ENCODE measurements at regions not wholly inside any gene's neighbourhood (a gene's known extent, or its start where the extent isn't known, plus 50 kb on each side); places are given as distances from the start of the nearest gene placed in this dataset.
"Not testable (repeated sequence)": the region's sequence is repeated elsewhere in the genome, so short reads cannot be mapped to it uniquely, and the experiment has no call there.

DNA sequence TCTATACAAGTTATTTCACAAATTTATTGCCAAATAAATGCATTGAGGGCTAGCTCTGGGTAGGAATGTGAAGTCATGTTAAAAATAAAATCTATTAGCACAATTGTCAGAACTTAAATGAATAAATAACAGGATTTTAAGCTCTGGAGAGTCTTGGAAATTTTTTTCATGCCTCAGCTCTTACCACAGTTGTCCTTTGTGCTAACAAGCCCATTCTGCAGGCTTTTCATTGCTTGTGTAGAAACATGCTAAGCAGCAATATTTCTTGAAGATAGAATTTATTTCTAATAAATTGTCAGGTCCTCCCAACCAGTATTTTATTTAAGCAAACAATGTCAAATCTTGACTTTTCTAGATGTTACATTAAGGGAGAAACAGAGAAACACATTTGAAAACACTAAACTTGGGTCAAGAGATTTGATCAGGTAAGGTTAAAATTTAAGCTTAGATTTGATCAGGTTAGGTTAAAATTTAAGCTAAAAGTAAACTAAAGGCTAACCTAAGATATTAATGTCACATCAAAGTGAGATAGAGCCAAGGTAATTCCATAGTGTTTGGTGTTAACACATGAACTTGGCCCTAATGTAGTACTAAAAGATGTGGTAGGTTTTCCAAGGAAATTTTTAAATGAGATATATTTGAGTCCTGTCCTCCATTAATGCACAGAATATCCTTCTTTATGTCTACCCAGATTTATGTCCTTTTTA is 179.1 kb upstream of the IL1RAPL1 start:
- no peak overlapping the region for H3K4me3 ChIP-seq
- intact Hi-C loops (cut with DNase I; ENCODE audit: low total_unique reads): no loop called here
- no peaks in the 10 kb centered on the region for H3K27me3 ChIP-seq
- no peaks in the 10 kb centered on the region for H3K4me1 ChIP-seq
- no peaks in the 10 kb centered on the region for H3K36me3 ChIP-seq (ENCODE audit: low read depth, missing control alignments)
- H3K9me3 ChIP-seq: no peaks in the 10 kb centered on the region
- DNase-seq: no peak
- TF ChIP-seq, protein P1, sequence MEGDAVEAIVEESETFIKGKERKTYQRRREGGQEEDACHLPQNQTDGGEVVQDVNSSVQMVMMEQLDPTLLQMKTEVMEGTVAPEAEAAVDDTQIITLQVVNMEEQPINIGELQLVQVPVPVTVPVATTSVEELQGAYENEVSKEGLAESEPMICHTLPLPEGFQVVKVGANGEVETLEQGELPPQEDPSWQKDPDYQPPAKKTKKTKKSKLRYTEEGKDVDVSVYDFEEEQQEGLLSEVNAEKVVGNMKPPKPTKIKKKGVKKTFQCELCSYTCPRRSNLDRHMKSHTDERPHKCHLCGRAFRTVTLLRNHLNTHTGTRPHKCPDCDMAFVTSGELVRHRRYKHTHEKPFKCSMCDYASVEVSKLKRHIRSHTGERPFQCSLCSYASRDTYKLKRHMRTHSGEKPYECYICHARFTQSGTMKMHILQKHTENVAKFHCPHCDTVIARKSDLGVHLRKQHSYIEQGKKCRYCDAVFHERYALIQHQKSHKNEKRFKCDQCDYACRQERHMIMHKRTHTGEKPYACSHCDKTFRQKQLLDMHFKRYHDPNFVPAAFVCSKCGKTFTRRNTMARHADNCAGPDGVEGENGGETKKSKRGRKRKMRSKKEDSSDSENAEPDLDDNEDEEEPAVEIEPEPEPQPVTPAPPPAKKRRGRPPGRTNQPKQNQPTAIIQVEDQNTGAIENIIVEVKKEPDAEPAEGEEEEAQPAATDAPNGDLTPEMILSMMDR (IDR thresholded peaks at IDR 0.05): no peak
- no peak for TF ChIP-seq POLR2A (IDR thresholded peaks at IDR 0.05)
- H3K27ac ChIP-seq: no peak overlapping the region

DNA sequence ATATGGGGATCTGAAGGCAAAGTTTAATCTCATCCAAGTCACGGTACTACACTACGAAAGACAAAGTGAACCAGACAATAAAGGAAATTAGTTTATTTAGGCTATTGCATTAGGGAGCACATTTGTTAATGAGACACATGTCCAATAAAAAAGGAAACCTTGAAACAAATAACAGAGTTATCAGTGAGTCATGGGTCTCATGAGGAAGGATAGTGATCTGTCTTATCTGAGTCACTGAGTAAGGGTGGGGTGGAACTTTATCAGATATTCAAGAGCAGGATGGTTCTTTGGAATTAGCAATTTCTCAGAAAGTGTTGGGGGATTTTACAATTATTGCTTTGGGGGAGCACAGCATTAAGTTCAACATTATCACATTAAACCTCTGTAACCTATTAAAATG is 188.9 kb upstream of the IL1RAPL1 start:
- 80 to 95% methylated on average over 2 of the region's 2 CpGs for WGBS, 2 donors
- H3K36me3 ChIP-seq (ENCODE audit: low read depth, missing control alignments): no peaks in the 10 kb centered on the region
- no peaks in the 10 kb centered on the region for H3K27me3 ChIP-seq
- H3K9me3 ChIP-seq: no peaks in the 10 kb centered on the region
- TF ChIP-seq POLR2A (IDR thresholded peaks at IDR 0.05): no peak
- TF ChIP-seq, protein P1 (IDR thresholded peaks at IDR 0.05): no peak
- intact Hi-C loops (cut with DNase I; ENCODE audit: low total_unique reads): no loop called here
- no peak overlapping the region for H3K27ac ChIP-seq
- DNase-seq: no peak
- H3K4me1 ChIP-seq: no peaks in the 10 kb centered on the region
- no peak overlapping the region for H3K4me3 ChIP-seq

DNA sequence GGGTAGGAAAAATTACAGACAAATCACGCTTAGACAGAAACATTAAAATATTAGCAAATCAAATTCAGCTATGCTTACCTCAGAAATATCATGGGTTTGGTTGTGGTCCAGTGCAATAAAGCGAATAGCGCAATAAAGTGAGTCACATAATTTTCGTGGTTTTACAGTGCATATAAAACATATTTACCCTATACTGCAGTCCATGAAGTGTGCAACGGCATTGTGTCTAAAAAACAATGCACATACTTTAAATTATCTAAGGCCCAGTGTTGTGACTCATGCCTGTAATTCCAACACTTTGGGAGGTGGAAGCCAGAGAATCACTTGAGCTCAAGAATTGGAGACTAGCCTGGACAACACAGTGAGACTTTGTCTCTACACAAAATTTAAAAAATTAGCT is 195.7 kb upstream of the IL1RAPL1 start:
- H3K27ac ChIP-seq: no peak overlapping the region
- H3K27me3 ChIP-seq: no peaks in the 10 kb centered on the region
- H3K4me1 ChIP-seq: no peaks in the 10 kb centered on the region
- no peak for DNase-seq
- intact Hi-C loops (cut with DNase I; ENCODE audit: low total_unique reads): no loop called here
- H3K36me3 ChIP-seq (ENCODE audit: low read depth, missing control alignments): no peaks in the 10 kb centered on the region
- H3K9me3 ChIP-seq: no peaks in the 10 kb centered on the region
- WGBS, 2 donors: 90 to 97% methylated on average over 5 of the region's 5 CpGs
- TF ChIP-seq POLR2A (IDR thresholded peaks at IDR 0.05): no peak
- no peak overlapping the region for H3K4me3 ChIP-seq

- no peaks in the 10 kb centered on the region for H3K27me3 ChIP-seq
- no peak for DNase-seq
- H3K4me3 ChIP-seq: no peak overlapping the region
- WGBS, 2 donors: 60 to 69% methylated on average over 2 to 3 of the region's 3 CpGs
- H3K27ac ChIP-seq: no peak overlapping the region
- no peaks in the 10 kb centered on the region for H3K36me3 ChIP-seq (ENCODE audit: low read depth, missing control alignments)
- H3K4me1 ChIP-seq: no peaks in the 10 kb centered on the region
- intact Hi-C loops (cut with DNase I; ENCODE audit: low total_unique reads): no loop called here
- H3K9me3 ChIP-seq: no peaks in the 10 kb centered on the region
- TF ChIP-seq, protein P1 (IDR thresholded peaks at IDR 0.05): no peak
- TF ChIP-seq POLR2A (IDR thresholded peaks at IDR 0.05): no peak
Observed at GRCh38 chrX:28379103-28379502, 208.1 kb upstream of the IL1RAPL1 start.

DNA sequence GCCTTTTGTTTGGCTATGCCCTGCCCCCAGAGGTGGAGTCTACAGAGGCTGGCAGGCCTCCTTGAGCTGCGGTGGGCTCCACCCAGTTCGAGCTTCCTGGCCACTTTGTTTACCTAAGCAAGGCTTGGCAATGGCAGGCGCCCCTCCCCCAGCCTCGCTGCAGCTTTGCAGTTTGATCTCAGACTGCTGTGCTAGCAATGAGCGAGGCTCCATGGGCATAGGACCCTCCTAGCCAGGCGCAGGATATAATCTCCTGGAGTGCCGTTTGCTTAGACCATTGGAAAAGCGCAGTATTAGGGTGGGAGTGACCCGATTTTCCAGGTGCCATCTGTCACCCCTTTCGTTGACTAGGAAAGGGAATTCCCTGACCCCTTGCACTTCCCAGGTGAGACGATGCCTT is 219.6 kb upstream of the IL1RAPL1 start:
- H3K4me1 ChIP-seq; H3K27me3 ChIP-seq; H3K4me3 ChIP-seq; H3K36me3 ChIP-seq (ENCODE audit: low read depth, missing control alignments); intact Hi-C loops (cut with DNase I; ENCODE audit: low total_unique reads); H3K27ac ChIP-seq; H3K9me3 ChIP-seq; DNase-seq: not testable (repeated sequence)
- WGBS, 2 donors: 88 to 98% methylated on average over 8 to 10 of the region's 11 CpGs

- DNase-seq: no peak
- intact Hi-C loops (cut with DNase I; ENCODE audit: low total_unique reads): no loop called here
- no peaks in the 10 kb centered on the region for H3K27me3 ChIP-seq
- H3K4me3 ChIP-seq: no peak overlapping the region
- H3K36me3 ChIP-seq (ENCODE audit: low read depth, missing control alignments): no peaks in the 10 kb centered on the region
- no peak for TF ChIP-seq POLR2A (IDR thresholded peaks at IDR 0.05)
- TF ChIP-seq, protein P1 (IDR thresholded peaks at IDR 0.05): no peak
- H3K27ac ChIP-seq: no peak overlapping the region
- H3K4me1 ChIP-seq: no peaks in the 10 kb centered on the region
- 47 to 61% methylated on average over 3 of the region's 3 CpGs for WGBS, 2 donors
- no peaks in the 10 kb centered on the region for H3K9me3 ChIP-seq
Observed at GRCh38 chrX:28351801-28352200, 235.4 kb upstream of the IL1RAPL1 start.

Measured in testis (tissue), 2 donors.